ENCODE measurements at regions not wholly inside any gene's neighbourhood (a gene's known extent, or its start where the extent isn't known, plus 50 kb on each side); places are given as distances from the start of the nearest gene placed in this dataset.
A peak's percentile ranks its signal among the peaks of the same experiment; 100 is the strongest.

DNA sequence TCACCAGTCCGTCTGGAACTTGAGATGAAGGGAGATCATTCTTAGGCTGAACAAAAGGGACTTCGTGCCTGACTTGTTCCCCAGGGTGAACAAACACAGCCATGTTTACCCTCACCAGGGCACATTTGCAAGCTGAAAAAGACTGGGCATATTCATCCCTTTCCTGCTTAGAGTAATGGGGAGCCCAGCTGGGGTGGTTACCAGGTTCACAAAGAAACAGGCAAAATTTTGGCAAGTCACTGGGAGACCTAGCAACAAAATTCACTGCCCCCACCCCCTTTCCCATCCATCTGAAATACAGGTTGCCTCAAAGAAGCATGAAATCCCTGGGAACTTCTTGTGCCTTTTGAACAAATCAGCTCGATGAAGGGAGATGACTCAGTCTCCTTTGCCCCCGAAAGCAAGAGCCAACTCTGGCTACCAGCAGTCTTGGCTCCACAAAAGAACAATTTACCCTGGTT is 775.0 kb downstream of the SQOR start:
- H3K4me3 ChIP-seq, result no peak overlapping the region
- H3K9me3 ChIP-seq, result no peaks in the 10 kb centered on the region
- no peaks in the 10 kb centered on the region for H3K36me3 ChIP-seq
- TF ChIP-seq CTCF (IDR thresholded peaks at IDR 0.05), result no peak
- ATAC-seq (no peak), DNase-seq (no peak)
- no peaks in the 10 kb centered on the region for H3K27me3 ChIP-seq
- intact Hi-C loops (cut with DNase I), result loop anchor here in 1 of 10 donors (5.0 kb wide), 1 partner anchor 52 kb away; no protein-coding TSS in a partner anchor
- no peak overlapping the region for H3K27ac ChIP-seq
- 74 to 75% methylated on average over 4 of the region's 4 CpGs for WGBS, 2 donors
- H3K4me1 ChIP-seq, result peaks cover 0 to 16% (median 0%) of the 10 kb centered on the region in 9 donors

- no peaks in the 10 kb centered on the region for H3K27me3 ChIP-seq
- H3K4me1 ChIP-seq, result peaks cover 0 to 16% (median 0%) of the 10 kb centered on the region in 9 donors
- DNase-seq (no peak), ATAC-seq (peak in 1 of 8 donors; percentile 25)
- H3K9me3 ChIP-seq, result no peaks in the 10 kb centered on the region
- no peaks in the 10 kb centered on the region for H3K36me3 ChIP-seq
- no peak overlapping the region for H3K4me3 ChIP-seq
- no peak for TF ChIP-seq CTCF (IDR thresholded peaks at IDR 0.05)
- intact Hi-C loops (cut with DNase I), result loop anchor here in 1 of 10 donors (5.0 kb wide), 1 partner anchor 52 kb away; no protein-coding TSS in a partner anchor
- no peak overlapping the region for H3K27ac ChIP-seq
- WGBS, 2 donors, result 67 to 70% methylated on average over 2 of the region's 2 CpGs
Measured at GRCh38 chr15:46410705-46411104, 775.9 kb downstream of the SQOR start.

DNA sequence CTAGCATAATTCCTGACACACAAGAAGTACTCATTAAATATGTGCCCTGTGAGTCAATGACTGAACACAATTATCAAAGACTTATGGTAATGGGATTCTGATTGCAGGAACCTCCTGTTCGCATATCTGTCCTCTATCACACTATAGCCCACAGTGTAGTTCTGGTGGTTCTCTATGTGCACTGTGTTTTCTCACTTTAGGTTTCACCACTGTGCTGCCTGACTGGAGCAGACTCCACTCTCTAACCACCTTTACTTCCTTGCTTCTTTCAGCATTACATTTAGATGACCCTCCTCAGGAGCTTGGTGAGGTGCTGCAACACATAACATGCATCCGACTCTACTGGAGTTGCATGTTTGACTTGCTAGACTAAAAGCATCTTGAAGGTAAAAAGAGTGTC is 777.1 kb downstream of the SQOR start:
- WGBS, 2 donors, result 94 to 98% methylated on average over 2 of the region's 2 CpGs
- no peaks in the 10 kb centered on the region for H3K36me3 ChIP-seq
- ATAC-seq (no peak), DNase-seq (no peak)
- H3K27me3 ChIP-seq, result no peaks in the 10 kb centered on the region
- no peak overlapping the region for H3K27ac ChIP-seq
- intact Hi-C loops (cut with DNase I), result loop anchor here in 1 of 10 donors (5.0 kb wide), 1 partner anchor 50 kb away; no protein-coding TSS in a partner anchor
- no peaks in the 10 kb centered on the region for H3K9me3 ChIP-seq
- no peak overlapping the region for H3K4me3 ChIP-seq
- no peak for TF ChIP-seq CTCF (IDR thresholded peaks at IDR 0.05)
- peaks cover 0 to 23% (median 0%) of the 10 kb centered on the region in 9 donors for H3K4me1 ChIP-seq

DNA sequence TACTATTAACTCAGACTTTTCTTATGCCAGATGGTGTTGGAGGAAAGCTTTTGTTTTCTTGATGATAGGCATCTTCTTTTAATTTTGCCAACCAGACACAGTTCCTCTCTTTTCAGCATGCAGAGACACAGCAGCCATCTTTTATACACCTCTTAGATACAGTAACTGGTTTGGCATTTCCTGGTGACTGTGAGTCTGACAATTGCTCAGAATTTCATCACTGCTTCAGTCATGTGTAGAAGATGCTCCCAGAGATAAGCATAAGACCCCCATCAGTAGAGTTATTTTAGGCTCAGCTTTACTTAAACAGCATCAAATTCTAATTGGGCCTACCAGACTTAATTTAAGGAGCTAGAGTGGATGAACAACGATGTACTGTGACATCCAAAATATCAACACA is 779.0 kb downstream of the SQOR start:
- WGBS, 2 donors, result 97 to 98% methylated on average over 1 of the region's 1 CpG
- DNase-seq (no peak), ATAC-seq (no peak)
- no peak overlapping the region for H3K27ac ChIP-seq
- intact Hi-C loops (cut with DNase I), result loop anchor here in 1 of 10 donors (5.0 kb wide), 1 partner anchor 49 kb away; no protein-coding TSS in a partner anchor
- TF ChIP-seq CTCF (IDR thresholded peaks at IDR 0.05), result no peak
- no peaks in the 10 kb centered on the region for H3K27me3 ChIP-seq
- H3K9me3 ChIP-seq, result no peaks in the 10 kb centered on the region
- no peak overlapping the region for H3K4me3 ChIP-seq
- no peaks in the 10 kb centered on the region for H3K36me3 ChIP-seq
- H3K4me1 ChIP-seq, result peaks cover 0 to 14% (median 0%) of the 10 kb centered on the region in 9 donors

Data from heart right ventricle (tissue), 16 donors.